ENCODE measurements at regions not wholly inside any gene's neighbourhood (a gene's known extent, or its start where the extent isn't known, plus 50 kb on each side); places are given as distances from the start of the nearest gene placed in this dataset.

DNA sequence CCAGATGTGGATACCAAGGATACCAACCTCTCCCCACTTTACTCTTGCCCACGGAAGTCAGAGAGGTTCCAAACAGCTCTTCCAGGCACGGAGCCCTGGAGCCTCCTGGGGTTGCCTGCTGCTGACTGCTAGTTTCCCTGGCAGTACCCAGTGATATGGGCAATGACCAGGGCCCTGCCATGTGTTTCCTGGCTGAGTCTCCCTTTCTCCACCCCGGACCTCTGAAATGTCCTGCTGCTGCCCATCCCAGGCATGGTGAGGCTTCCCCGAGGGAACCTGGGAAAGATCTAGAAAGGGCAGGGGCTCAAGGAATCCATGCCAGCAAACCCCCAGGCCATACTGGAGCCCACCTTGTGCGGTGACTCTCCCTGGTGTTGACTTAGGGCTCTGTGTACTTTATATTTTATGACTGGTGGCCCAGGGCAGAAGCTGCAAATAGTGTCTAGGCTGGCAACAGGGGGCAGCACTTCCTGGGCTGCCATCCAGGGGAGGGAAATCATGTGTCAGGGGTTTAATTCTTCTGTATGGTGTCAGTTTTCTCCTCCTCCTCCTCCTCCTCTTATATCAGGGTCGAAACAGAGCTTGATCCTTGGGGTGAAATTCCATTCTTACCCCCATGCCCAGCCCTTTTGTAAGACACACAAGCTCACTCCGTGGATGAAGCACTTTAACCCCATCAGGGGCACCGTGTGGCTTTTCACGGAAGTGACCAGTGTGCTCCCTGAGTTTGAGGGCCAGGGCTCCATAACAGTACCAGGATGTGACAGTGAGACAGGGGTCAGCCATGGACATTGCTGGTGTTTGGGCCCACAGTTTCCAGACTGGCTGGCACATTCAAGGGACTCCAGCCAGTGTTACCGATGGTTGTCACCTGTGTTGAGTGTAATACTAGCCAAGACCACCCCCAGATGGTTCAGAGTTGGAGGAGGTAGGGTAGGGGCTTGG is 62.4 kb upstream of the GDF10 start:
- no peak for DNase-seq

DNA sequence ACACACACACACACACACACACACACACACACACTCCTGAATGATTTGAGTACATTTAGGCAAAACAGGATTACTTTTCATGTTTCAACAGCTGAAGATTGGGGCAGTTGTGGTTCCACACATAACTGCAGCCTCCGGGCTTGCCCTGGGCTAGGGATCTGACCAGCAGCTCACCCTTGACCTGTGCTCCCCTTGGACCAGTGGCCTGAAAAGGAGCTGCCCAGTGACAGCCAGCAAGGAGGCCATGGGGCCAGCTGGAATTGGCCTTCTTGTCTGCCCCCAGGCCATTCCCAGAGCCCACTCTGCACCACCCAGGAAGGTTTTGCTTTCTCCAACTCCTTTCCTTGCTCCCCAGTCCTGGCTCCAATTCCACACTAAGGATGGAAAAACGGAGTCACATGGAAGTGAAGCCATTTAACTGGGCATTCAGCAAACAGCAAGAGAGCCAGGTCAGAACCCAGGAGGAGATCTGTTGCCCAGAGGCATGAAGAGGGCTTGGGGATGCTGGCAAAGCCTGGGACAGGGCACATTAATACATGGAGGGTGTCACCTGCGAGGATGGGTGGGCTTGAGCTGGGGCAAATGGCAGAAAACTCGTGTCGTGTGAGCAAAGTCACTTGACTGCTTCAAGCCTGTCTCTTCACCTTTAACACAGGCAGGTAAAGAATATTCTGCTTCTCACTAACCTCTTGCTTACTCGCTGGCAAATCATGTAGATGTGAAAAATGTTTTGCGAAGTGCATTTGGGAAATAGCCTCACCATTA is 61.5 kb upstream of the GDF10 start:
- no peak for DNase-seq

DNA sequence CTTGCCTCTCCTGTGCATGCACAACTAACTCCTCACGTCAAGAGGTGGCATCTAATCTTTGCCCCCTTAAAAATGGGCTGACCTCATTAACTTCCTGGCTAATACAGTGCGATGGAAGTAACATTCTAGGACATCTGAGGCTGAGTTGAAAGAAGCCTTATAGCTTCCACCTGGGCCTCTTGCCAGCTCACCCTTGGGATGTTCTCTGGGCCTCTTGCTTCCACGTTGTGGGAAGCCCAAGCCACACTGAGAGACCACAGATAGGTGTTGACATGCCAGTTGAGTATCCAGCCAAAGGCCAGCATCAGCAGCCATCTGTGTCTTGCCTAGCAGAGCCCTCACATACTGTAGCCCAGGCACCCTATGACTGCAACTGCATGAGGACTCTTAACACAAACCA is 60.8 kb upstream of the GDF10 start:
- no peak for DNase-seq

DNA sequence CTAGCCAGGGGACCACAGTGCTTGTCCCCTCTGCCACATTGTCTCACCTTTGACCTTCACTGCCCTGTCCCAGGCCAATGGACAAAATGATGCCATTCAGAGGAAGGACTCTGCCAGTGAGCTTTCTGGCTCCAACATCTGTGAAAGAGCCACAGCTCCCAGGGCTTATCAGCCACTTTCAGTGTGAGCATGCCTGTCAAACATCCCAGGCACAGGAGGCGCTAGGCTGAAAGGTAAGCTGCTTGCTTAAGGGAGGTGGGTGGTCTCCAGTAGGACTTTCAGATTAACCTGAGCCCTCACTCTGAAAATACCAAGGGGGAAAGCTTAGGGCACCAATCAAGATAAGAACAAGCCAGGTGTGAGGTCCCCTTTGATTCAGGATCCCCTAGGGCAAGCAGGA is 59.8 kb upstream of the GDF10 start:
- no peak for DNase-seq

DNA sequence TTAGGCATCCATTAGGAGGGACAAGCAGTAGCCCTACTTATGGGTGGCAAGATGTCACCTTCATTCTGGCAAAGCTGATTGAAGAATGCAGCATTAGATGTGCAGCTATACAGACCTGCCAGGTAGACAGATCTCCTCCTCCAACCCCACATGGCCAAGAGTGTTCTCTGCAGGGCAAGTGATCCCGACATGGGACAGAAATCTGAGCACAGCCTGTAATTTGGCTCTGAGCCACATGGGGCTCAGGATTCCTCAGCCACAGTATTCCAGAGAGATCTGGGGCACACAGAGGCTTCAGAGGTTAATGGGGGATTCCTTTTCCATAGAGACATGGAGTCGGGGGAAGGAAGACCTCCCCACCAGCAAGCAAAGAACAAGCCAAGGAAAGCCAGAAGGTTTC is 58.7 kb upstream of the GDF10 start:
- DNase-seq: no peak

DNA sequence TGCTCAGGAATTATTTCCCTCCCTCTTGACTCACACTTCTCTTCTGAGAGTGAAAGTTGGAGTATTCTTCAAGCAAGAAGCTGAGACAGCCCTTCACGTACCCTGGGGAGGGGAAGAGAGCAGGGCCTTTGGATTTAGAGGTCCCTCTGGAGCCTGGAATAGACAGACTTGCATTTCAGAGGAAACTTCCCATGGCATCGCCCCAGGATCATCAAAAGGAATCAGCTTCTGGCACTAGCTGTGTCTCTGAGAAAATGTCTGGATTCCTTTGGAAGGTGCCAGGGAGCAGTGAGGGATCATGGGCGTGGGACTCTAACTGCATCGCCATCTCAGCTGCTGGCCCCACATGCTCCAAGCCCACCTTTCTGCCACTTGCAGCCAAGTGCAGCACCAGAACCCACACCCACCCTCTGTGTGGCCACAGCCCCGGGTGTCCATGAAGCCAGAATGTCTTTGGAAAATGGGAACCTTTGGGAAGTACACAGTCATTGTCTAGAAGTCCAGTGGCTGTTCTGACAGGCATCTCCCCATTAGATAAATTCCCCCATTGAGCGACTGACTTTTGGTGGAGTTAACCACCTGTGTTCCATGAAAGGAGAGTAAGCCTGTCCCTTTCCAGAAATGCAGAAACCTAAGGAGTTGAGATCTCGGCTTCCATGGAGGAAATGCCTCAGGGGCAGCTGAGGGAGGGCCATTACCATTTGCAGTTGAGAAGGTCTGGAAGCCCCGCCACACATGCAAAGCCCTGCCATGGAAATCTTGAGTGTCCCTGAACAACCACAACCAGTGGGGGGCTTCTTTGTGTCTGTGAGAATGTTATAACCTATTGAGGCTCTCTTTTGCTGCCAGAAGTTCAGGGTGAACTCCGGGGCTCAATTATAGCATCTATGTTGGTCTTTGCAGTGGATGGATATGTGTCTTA is 57.8 kb upstream of the GDF10 start:
- no peak for DNase-seq

DNA sequence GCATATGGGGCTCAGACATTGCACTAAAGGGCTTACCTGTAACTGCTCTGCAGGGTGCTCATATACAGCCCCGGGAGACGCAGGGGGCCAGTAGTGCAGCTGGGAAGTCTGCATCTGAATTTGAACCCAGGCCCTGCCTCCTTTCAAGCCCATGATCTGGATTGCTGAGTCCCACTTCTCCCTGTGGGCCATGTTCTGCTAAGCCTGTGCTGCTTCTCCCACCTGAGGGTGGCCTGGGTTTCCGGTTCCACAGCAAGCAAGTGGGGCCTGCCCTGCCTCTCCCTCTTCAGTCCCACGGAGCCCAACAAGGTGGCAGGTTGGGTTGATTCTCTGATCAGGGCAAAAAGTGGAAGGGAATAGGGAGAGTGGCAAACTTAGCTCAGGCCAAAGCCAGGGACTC is 56.6 kb upstream of the GDF10 start:
- no peak for DNase-seq

DNA sequence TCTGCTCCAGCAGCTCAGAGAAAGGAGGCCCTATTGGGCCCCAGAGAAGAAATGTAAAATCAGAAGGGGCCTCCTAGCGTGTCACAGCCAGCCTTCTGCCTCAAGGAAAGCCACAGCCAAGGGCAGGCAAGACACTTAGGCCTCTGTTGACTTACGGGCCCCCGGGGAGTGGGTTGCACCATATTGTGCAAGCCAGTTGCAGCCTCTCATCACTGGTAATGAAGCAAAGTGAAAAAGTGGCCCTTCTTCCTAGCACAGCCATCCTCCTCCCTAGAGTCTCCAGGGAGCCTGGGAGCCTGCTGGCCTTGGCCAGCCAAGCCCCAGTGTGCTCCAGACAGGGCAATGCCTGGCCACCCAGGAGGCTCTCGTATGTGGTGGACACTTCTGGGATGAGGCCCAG is 56.2 kb upstream of the GDF10 start:
- DNase-seq: peak; percentile 23

DNA sequence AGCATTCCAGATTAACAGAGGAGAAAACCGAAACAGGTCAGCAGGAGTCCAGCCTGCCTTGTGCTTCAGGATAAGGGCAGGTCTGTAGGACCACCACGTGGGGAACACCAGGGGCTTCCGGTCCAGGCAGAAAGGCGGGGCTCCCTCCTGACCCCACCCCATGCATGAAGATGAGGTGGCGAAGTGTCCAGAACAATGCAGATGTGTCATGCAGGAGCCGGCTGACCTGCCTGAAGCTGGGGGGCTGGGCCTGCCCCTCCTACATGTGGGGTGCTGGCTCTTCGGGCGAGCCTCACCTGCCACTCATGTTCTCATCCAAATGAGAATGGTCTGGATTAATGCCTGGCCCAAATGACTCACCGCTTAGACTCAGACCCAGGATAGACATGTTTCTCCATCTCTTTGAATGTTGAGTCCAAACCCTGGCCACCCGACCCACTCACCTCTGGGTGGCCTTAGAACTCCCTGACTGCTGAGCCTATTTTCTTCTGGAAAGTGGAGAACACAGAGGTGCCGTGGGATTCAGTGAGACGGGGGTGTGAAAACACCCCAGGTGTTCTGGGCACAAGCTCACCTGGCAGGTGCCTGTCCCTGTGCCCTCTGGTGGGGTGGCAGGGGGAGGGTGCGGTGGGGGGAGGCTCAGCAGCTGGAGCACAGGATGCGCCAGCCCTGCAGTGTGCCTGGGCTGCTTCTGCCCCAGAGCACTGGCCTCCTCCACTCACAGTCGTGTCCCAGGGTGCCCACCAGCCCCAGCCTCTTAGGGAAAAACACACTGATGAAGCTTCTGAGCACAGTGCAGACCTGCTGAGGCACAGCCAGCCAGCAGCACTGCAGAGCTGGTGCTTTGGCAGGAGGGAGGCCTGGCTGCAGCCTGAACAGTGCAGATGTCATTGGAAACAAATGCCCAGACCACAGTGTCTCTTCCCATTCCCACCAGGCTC is 55.2 kb upstream of the GDF10 start:
- DNase-seq: no peak

DNA sequence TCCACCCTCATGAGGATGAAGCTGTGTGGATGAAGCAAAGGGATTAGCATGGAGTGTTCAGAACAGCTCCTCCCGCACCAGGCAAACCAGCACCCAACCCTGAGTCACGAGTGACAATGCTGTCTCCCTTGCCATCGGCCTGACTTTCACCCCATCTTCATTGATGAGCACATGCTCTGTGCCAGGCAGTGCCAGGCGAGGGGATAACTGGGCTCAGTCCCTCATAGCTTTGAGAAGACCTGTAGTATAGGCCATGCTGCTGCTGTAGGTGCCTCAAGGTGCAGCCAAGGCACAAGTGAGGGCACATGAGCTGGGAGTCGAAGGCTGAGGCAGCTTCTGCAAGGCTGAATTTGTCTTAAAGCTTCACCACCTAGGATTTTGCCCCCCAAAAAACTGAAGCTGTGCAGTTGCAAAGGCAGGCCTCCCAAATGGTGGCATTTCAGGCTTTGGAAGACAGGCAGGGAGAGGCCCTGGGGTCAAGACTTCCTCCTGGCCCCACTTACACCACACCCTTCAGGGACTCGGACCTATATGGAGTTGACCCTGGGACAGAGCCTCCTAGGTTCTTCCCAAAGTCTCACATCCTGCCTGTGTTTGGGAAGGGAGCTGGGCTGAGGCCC is 54.2 kb upstream of the GDF10 start:
- DNase-seq: no peak

DNA sequence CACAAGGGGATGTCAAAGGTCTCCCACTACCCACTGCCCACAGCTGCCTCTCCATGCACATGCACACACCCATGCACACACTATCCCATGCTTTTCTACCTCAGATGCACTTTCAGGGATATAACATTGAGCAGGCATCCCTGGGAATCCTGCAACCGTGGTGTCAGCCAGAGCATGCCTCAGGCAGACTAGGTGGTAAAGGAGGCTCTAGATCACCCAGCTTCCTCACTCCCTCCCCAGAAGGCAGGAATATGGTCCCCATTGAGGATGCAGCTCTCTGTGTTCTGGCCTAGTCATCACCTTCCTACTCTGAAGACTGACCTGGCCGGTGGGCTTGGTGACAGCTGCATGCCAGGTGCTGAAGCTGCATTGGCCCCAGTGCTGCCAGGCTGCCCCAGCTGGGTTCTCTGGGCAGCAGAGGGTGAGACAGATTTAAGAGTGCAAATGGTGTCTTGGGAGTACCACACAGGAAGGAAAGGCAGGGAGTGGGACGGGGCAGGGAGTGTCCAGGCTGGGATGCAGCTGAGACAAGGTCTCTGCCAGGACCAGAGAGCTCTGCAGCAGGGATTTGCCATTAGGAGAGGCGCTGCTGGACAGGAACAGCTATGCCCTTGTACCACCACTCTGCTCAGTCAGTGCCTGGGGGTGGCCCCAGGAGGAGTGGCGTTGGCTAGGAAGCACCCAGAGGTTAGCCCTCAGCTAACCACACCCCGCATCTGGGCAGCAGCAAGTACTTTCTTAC is 53.4 kb upstream of the GDF10 start:
- DNase-seq: no peak

DNA sequence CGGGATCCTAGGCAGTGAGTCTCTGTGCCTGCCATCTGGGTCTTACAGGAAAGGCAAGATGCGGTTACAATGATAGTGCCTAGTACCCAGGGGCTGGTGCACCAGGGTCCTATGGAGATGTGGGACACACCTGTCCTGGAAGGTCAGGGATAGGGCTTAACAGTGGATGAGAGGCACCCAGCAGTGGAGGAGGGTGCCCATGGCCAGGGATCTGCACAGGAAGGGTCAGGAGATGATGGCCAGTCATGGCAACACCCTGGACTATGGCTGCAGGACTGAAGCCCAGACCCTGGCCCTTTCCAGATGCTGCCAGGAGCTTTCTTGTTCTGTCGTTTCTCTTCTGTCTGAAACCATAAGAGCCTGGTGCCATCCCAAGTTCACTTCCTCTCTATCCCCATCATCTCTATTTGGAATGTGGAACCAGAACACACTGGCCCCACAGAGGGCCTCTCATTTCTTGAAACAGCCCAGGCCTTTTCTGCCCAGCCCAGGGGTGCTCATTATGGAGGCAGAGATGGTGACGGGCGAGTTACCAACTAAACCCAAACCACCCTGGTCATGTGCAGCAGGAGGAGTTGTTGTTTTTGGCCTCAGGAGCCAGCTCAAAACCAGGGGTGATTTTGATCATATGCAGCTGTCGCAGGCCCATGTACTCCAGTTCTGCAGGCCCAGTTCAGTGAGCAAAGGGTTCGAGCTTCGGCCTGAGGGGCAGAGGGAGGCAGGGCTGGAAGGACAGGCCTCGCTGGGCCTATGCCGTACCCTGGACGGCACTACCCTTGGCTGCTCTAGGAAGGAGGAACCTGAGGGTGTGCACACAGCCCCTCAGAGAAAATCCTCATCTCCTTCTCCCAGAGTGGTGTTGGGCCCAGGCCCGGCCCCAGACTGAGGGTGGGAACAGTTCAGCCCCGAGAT is 52.6 kb upstream of the GDF10 start:
- DNase-seq: no peak

DNA sequence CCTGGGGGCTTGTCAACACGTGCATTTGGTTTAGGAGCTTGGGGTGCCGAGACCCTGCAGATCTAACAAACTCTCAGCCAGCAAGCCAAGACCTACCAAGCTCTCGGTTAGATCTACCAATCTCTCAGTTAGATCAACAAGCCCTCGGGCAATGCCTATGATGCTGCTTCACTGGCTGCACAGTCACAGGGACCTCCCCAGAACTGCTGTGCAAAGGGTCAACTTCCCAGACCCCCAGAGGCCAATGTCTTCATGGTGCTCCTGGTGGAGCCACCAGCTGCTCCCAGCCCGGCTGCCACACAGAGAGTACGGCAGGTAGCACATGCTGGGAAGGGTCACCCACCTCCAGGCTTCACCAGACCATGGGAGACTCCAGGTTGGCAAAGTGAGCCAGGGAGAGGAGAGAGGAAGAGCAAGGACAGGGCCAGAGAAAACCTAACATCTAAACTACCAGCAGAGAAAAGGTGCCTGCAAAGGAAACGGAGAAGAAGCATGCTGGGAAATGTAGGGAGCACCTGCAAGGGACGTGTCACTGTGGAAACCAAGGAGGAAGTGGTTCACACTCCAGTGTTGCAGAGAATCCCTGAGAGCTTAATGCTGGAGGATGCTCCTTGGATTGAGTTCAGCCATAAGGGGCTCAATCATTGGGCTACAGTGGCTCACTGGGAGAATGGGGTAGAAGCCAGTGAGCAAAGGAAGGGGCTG is 51.5 kb upstream of the GDF10 start:
- no peak for DNase-seq

DNA sequence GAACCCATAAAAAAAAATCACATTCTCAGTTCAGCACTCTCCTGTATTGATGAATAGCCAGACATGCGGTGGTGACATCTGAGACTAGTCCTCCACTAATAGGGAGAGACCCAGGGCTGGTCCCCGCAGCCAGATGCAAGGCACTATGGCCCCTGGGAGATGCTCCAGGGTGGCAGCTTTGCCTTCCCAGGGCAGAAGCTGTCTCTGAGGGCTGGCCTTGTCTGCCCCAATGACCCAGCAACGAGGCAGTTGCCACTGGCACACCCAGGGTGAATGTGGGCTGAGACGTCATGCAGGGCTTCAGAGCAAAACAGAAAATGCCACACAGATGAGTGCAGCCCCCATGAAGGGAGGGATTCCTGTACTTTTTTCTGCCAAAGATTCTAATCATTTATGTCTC is 50.1 kb upstream of the GDF10 start:
- no peak for DNase-seq
